ENCODE measurements at regions not wholly inside any gene's neighbourhood (a gene's known extent, or its start where the extent isn't known, plus 50 kb on each side); places are given as distances from the start of the nearest gene placed in this dataset.
"Not testable (repeated sequence)": the region's sequence is repeated elsewhere in the genome, so short reads cannot be mapped to it uniquely, and the experiment has no call there.

- Mint-ChIP-seq H3K27me3 (peaks cover 5% of the 10 kb centered on the region), H3K27ac (no peak overlapping the region), H3K36me3 (ENCODE audit: low read depth) (no peaks in the 10 kb centered on the region), H3K4me3 (no peak overlapping the region), H3K4me1 (ENCODE audit: low read depth) (no peaks in the 10 kb centered on the region), H3K9me3 (no peaks in the 10 kb centered on the region)
- intact Hi-C loops (cut with micrococcal nuclease) = no loop called here
These were observed 135.4 kb upstream of the RPH3A start for GRCh38 chr12:112656141-112656540.

DNA sequence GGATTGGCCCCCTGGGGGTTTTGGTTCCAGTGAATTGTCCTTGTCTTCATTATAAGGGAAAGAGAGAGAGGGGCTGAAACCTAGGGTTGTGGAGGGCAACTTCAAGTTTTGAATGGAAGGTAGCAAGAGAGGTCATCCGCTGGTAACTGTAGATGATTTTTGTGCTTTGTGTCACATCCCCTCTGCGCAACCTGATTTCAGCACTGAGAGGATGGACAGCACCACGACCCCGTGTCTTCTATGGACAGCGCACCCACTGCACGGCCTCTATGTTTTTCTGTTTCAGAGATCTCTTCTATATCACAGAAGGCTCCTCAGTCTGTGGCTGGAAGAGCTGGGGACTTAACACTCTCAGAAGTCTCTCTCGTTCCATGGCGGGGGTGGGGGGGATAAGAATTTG lies 127.0 kb upstream of the RPH3A start:
- Mint-ChIP-seq H3K9me3 (no peaks in the 10 kb centered on the region), H3K4me3 (no peak overlapping the region), H3K27me3 (peaks cover 15% of the 10 kb centered on the region), H3K4me1 (ENCODE audit: low read depth) (no peaks in the 10 kb centered on the region), H3K36me3 (ENCODE audit: low read depth) (no peaks in the 10 kb centered on the region), H3K27ac (no peak overlapping the region)
- intact Hi-C loops (cut with micrococcal nuclease) = no loop called here

DNA sequence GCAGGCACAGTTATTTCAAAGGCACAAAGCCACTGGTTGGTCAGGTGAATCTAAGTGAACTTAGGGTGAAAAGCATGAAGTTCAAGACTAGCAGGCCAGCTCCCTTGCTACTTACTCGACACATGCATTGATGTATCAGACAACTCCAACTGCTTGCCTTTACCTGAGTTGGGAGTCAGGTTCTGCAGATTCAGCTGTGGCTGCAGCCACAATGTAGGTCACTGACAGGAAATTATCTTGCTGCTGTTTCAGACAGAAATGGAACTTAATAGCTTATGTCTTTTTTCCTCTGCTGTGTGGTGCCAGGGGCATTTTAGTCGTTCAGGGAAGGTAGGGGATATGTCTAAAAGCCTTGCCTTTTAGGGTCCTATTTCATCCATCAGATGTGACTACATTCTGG lies 125.6 kb upstream of the RPH3A start:
- Mint-ChIP-seq H3K9me3 (no peaks in the 10 kb centered on the region), H3K36me3 (ENCODE audit: low read depth) (no peaks in the 10 kb centered on the region), H3K4me3 (no peak overlapping the region), H3K27me3 (peaks cover 12% of the 10 kb centered on the region), H3K4me1 (ENCODE audit: low read depth) (no peaks in the 10 kb centered on the region), H3K27ac (no peak overlapping the region)
- intact Hi-C loops (cut with micrococcal nuclease) = no loop called here

DNA sequence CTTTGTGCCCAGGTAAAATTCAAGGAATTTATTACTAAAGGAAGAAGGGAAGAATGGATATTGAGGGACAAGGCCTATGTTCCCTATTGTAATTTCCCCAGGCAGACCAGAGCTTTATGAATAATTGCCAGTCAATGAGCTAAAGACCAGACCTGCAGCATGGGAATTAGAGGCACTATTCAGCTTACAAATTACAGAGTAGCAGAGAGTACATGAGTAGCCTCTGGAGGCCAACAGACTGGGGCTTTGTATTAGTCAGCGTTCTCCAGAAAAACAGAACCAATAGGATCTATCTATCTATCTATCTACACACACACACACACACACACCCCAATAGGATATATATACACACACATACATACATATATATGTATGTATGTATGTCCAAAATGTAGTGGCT lies 120.0 kb upstream of the RPH3A start:
- no peaks in the 10 kb centered on the region for H3K9me3 Mint-ChIP-seq
- no peak overlapping the region for H3K27ac Mint-ChIP-seq
- no peak overlapping the region for H3K4me3 Mint-ChIP-seq
- no peaks in the 10 kb centered on the region for H3K4me1 Mint-ChIP-seq (ENCODE audit: low read depth)
- intact Hi-C loops (cut with micrococcal nuclease) = no loop called here
- H3K36me3 Mint-ChIP-seq (ENCODE audit: low read depth) = no peaks in the 10 kb centered on the region
- peaks cover 12% of the 10 kb centered on the region for H3K27me3 Mint-ChIP-seq

DNA sequence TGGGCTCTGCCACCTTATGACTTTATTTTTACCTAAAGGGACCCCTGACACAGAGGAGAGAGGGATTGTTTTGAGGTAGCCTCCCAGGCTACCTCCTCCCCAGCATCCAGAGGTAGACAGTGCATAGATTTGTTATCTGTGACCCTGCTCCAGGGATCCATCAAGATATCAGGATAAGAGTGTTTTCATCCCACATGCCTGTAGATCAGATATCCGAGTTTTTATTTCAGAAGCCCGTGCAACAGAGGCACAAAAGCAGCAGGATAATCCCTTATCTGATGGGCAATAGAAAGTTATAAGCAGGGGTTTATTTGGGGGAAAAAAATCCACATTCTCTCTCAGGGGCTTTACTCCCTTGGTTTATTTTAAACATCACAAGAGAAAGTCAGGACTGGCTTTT lies 117.0 kb upstream of the RPH3A start:
- peaks cover 7% of the 10 kb centered on the region for H3K27me3 Mint-ChIP-seq
- H3K9me3 Mint-ChIP-seq = no peaks in the 10 kb centered on the region
- H3K4me1 Mint-ChIP-seq (ENCODE audit: low read depth) = no peaks in the 10 kb centered on the region
- H3K4me3 Mint-ChIP-seq = no peak overlapping the region
- no peaks in the 10 kb centered on the region for H3K36me3 Mint-ChIP-seq (ENCODE audit: low read depth)
- intact Hi-C loops (cut with micrococcal nuclease) = no loop called here
- no peak overlapping the region for H3K27ac Mint-ChIP-seq

DNA sequence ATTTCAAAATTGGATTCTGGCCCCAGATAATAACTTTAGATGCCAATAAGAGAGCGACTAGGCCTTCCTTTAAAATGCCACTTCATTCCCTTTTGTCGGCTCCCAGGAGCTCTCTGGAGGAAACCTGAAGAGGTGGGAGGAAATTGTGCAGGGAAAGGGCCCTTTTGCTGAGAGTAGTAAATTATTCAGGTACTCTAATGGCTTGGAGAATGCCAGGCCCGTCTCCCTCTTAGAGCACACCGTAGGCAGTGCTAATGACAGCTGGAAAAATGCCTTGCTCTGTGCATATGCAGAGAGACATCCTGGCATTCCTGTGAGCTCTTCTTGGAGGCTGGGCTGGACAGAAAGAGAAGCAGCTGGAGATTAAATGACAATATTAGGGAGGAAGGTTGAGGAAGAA lies 115.0 kb upstream of the RPH3A start:
- Mint-ChIP-seq H3K4me1 (ENCODE audit: low read depth) (no peaks in the 10 kb centered on the region), H3K36me3 (ENCODE audit: low read depth) (no peaks in the 10 kb centered on the region), H3K27ac (no peak overlapping the region), H3K27me3 (peaks cover 12% of the 10 kb centered on the region), H3K4me3 (no peak overlapping the region), H3K9me3 (no peaks in the 10 kb centered on the region)
- intact Hi-C loops (cut with micrococcal nuclease) = no loop called here

DNA sequence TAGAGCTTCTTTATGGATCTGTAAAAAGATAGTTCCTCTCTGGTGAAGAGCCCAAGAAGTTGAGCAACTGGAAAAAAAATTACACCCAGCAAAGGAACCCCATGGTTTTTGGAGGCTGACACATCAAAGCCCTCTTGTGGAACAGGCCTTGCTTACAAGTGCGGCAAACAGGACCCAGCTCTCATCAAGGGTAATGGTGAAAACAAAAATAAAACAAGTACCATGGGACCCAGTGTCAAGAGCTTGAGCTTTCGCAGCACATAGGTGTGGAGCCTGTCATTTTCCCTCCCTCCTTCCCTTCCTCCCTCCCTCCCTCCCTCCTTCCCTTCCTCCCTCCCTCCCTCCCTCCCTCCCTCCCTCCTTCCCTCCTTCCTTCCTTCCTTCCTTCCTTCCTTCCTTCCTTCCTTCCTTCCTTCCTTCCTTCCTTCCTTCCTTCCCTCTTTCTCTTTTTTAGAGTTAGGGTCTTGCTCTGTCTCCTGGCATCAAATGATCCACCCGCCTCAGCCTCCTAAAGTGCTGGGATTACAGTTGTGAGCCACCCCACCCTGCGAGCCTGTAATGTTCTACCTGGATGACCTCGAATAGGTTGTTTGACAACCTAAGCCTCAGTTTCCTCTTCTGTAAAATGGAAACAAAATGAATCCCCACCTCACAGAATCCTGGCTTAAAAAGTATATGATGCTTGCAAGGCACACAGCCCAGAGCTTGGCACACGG lies 114.3 kb upstream of the RPH3A start:
- intact Hi-C loops (cut with micrococcal nuclease) = no loop called here
- no peaks in the 10 kb centered on the region for H3K36me3 Mint-ChIP-seq (ENCODE audit: low read depth)
- H3K27me3 Mint-ChIP-seq = peaks cover 12% of the 10 kb centered on the region
- no peaks in the 10 kb centered on the region for H3K4me1 Mint-ChIP-seq (ENCODE audit: low read depth)
- no peak overlapping the region for H3K27ac Mint-ChIP-seq
- H3K4me3 Mint-ChIP-seq = no peak overlapping the region
- no peaks in the 10 kb centered on the region for H3K9me3 Mint-ChIP-seq

GRCh38 chr12:112680993-112681392 lies 110.6 kb upstream of the RPH3A start:
- no peaks in the 10 kb centered on the region for H3K4me1 Mint-ChIP-seq (ENCODE audit: low read depth)
- no peaks in the 10 kb centered on the region for H3K9me3 Mint-ChIP-seq
- H3K36me3 Mint-ChIP-seq (ENCODE audit: low read depth) = no peaks in the 10 kb centered on the region
- peaks cover 16% of the 10 kb centered on the region for H3K27me3 Mint-ChIP-seq
- intact Hi-C loops (cut with micrococcal nuclease) = no loop called here
- H3K4me3 Mint-ChIP-seq = no peak overlapping the region
- no peak overlapping the region for H3K27ac Mint-ChIP-seq

- H3K9me3 Mint-ChIP-seq = no peaks in the 10 kb centered on the region
- H3K27me3 Mint-ChIP-seq = peaks cover 16% of the 10 kb centered on the region
- H3K4me1 Mint-ChIP-seq (ENCODE audit: low read depth) = no peaks in the 10 kb centered on the region
- intact Hi-C loops (cut with micrococcal nuclease) = no loop called here
- no peak overlapping the region for H3K27ac Mint-ChIP-seq
- H3K36me3 Mint-ChIP-seq (ENCODE audit: low read depth) = no peaks in the 10 kb centered on the region
- no peak overlapping the region for H3K4me3 Mint-ChIP-seq
These were observed 109.0 kb upstream of the RPH3A start for GRCh38 chr12:112682586-112682985.

DNA sequence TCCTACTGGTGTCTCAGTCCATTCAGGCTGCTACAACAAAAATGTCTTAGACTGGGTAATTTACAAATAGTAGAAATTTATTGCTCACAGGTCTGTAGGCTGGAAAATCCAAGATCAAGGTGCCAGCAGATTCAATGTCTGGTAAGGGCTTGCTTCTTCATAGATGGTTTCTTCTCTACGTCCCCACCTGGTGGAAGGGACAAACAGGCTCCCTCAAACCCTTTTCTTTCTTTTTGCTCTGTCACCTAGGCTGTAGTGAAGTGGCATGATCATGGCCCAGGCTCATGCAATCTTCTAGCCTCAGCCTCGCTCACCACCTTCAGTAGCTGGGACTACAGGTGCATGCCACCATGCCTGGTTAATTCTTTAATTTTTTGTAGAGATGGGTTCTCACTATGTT lies 106.8 kb upstream of the RPH3A start:
- Mint-ChIP-seq H3K27ac (no peak overlapping the region), H3K4me1 (ENCODE audit: low read depth) (no peaks in the 10 kb centered on the region), H3K27me3 (peaks cover 18% of the 10 kb centered on the region), H3K9me3 (no peaks in the 10 kb centered on the region), H3K36me3 (ENCODE audit: low read depth) (no peaks in the 10 kb centered on the region), H3K4me3 (no peak overlapping the region)
- intact Hi-C loops (cut with micrococcal nuclease) = no loop called here

DNA sequence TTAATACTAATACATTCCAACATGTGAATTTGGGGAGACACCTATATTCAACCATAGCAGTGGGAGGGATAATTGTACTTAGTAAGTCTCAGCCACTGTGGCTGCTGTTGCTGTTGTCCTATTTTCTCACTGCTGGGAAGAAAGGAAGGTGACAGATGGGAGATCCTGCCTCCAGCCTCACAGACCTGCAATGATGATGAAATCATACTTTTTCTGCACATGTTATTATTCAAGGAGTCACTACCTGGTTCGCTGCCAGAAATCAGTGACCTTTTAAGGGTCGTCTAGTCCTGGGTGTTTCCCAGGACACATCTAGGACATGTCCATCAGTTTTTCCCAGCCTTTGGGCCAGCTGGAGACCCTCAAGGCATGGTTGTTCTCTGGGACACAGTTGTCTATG lies 106.2 kb upstream of the RPH3A start:
- Mint-ChIP-seq H3K4me1 (ENCODE audit: low read depth) (no peaks in the 10 kb centered on the region), H3K27me3 (peaks cover 17% of the 10 kb centered on the region), H3K9me3 (no peaks in the 10 kb centered on the region), H3K4me3 (no peak overlapping the region), H3K27ac (no peak overlapping the region), H3K36me3 (ENCODE audit: low read depth) (no peaks in the 10 kb centered on the region)
- intact Hi-C loops (cut with micrococcal nuclease) = no loop called here

GRCh38 chr12:112686373-112686772 lies 105.2 kb upstream of the RPH3A start:
- intact Hi-C loops (cut with micrococcal nuclease) = no loop called here
- H3K27ac Mint-ChIP-seq = no peak overlapping the region
- no peaks in the 10 kb centered on the region for H3K4me1 Mint-ChIP-seq (ENCODE audit: low read depth)
- H3K36me3 Mint-ChIP-seq (ENCODE audit: low read depth) = no peaks in the 10 kb centered on the region
- no peak overlapping the region for H3K4me3 Mint-ChIP-seq
- peaks cover 12% of the 10 kb centered on the region for H3K27me3 Mint-ChIP-seq
- no peaks in the 10 kb centered on the region for H3K9me3 Mint-ChIP-seq

GRCh38 chr12:112694065-112694464 lies 97.5 kb upstream of the RPH3A start:
- H3K4me1 Mint-ChIP-seq (ENCODE audit: low read depth) = no peaks in the 10 kb centered on the region
- no peak overlapping the region for H3K27ac Mint-ChIP-seq
- no peak overlapping the region for H3K4me3 Mint-ChIP-seq
- peaks cover 12% of the 10 kb centered on the region for H3K27me3 Mint-ChIP-seq
- H3K9me3 Mint-ChIP-seq = no peaks in the 10 kb centered on the region
- intact Hi-C loops (cut with micrococcal nuclease) = no loop called here
- no peaks in the 10 kb centered on the region for H3K36me3 Mint-ChIP-seq (ENCODE audit: low read depth)

- H3K4me1 Mint-ChIP-seq (ENCODE audit: low read depth); H3K4me3 Mint-ChIP-seq; intact Hi-C loops (cut with micrococcal nuclease); H3K36me3 Mint-ChIP-seq (ENCODE audit: low read depth); H3K9me3 Mint-ChIP-seq; H3K27ac Mint-ChIP-seq: not testable (repeated sequence)
- H3K27me3 Mint-ChIP-seq = peaks cover 11% of the 10 kb centered on the region
These were observed 94.1 kb upstream of the RPH3A start for GRCh38 chr12:112697441-112697840.

- H3K9me3 Mint-ChIP-seq = no peaks in the 10 kb centered on the region
- peaks cover 5% of the 10 kb centered on the region for H3K27me3 Mint-ChIP-seq
- H3K4me3 Mint-ChIP-seq = no peak overlapping the region
- H3K4me1 Mint-ChIP-seq (ENCODE audit: low read depth) = no peaks in the 10 kb centered on the region
- H3K27ac Mint-ChIP-seq = no peak overlapping the region
- intact Hi-C loops (cut with micrococcal nuclease) = no loop called here
- no peaks in the 10 kb centered on the region for H3K36me3 Mint-ChIP-seq (ENCODE audit: low read depth)
These were observed 86.4 kb upstream of the RPH3A start for GRCh38 chr12:112705037-112705632.

Measured in dendritic cell treated with granulocyte-macrophage colony-stimulating factor and Interleukin-4, amounts not matched to agents 40 ng/mL and 50 ng/mL, for 4 days (primary cell).